Spleen (tissue), 11 donors: ENCODE measurements at regions not wholly inside any gene's neighbourhood (a gene's known extent, or its start where the extent isn't known, plus 50 kb on each side); places are given as distances from the start of the nearest gene placed in this dataset.

ENCODE experiments used
- DNase-seq: peaks from one replicate; pipeline ENCODE4 v3.0.0-alpha.2; 2020
- H3K27ac ChIP-seq, 8 donors: fragments of 200-600 bp; sonication (generic) in 7 of 8; 1 replicate in 4 of 8; 2 replicates in 4 of 8; pipeline versions ENCODE4 v1.5.0 to v1.8.0; 2016 to 2021; ENCODE audit warnings: inconsistent platforms in 4 of 8, mild to moderate bottlenecking in 4 of 8, moderate library complexity in 1 of 8
- H3K27me3 ChIP-seq, 7 donors: fragments of 200-600 bp; sonication (generic) in 6 of 7; replicated peaks in 1 of 7; 1 replicate in 4 of 7; 2 replicates in 3 of 7; pipeline versions ENCODE4 v1.5.0 to v1.8.0; 2016 to 2021; ENCODE audit warnings: inconsistent platforms in 3 of 7, mild to moderate bottlenecking in 1 of 7
- H3K36me3 ChIP-seq, 6 donors: fragments of 200-600 bp; sonication (generic) in 5 of 6; 1 replicate in 4 of 6; 2 replicates in 2 of 6; pipeline versions ENCODE4 v1.5.0 to v1.8.0; 2016 to 2021; ENCODE audit warnings: inconsistent platforms in 2 of 6
- H3K4me1 ChIP-seq, 6 donors: fragments of 200-600 bp; sonication (generic) in 5 of 6; 1 replicate in 3 of 6; 2 replicates in 3 of 6; pipeline versions ENCODE4 v1.5.0 to v1.8.0; 2016 to 2021; ENCODE audit warnings: inconsistent platforms in 3 of 6
- H3K4me3 ChIP-seq, 8 donors: fragments of 200-600 bp; sonication (generic) in 7 of 8; 1 replicate in 4 of 8; 2 replicates in 4 of 8; pipeline versions ENCODE4 v1.5.0 to v1.8.0; 2016 to 2021; ENCODE audit warnings: inconsistent platforms in 4 of 8, mild to moderate bottlenecking in 4 of 8, moderate library complexity in 2 of 8
- H3K9me3 ChIP-seq, 8 donors: fragments of 200-600 bp; sonication (generic) in 7 of 8; 1 replicate in 4 of 8; 2 replicates in 4 of 8; pipeline versions ENCODE4 v1.5.0 to v1.8.0; 2016 to 2021; ENCODE audit warnings: inconsistent platforms in 4 of 8
- POLR2A ChIP-seq, 3 donors: fragments of 450-650 bp; IDR thresholded peaks; one replicate each; pipeline ENCODE4 v1.5.1; 2017; ENCODE audit warnings: antibody characterized with exemption in 3 of 3, mild to moderate bottlenecking in 1 of 3
- POLR2AphosphoS5 ChIP-seq, 3 donors: sonication (generic); formaldehyde crosslinking; IDR thresholded peaks; one replicate each; pipeline ENCODE4 v1.5.1; 2017; ENCODE audit warnings: antibody characterized with exemption in 3 of 3
- WGBS, 5 donors: extraction: QIAGEN DNeasy Blood & Tissue Kit in 3 of 5; methylation state at CpG; one replicate each; pipeline versions ENCODE4 v1.1.5 to v1.1.7; 2013 to 2018; 5-methylcytosine and 5-hydroxymethylcytosine counted together
- intact Hi-C: fragments of 100-400 bp; cut with DNase I; formaldehyde crosslinking; loops from one replicate; pipeline ENCODE4 v1.15.0; 2023; ENCODE audit warnings: low total_unique reads
- TF ChIP-seq, protein P1 (sequence below), 11 experiments: fragments of 200-600 bp in 7 of 11; fragments of 450-650 bp in 4 of 11; sonication (generic) in 4 of 11; IDR thresholded peaks in 8 of 11; conservative IDR thresholded peaks in 3 of 11; 1 replicate in 7 of 11; 2 replicates in 4 of 11; pipeline versions ENCODE4 v1.4.0 to v1.8.0; 2016 to 2021; ENCODE audit warnings: antibody characterized with exemption in 11 of 11, inconsistent platforms in 4 of 11, mild to moderate bottlenecking in 1 of 11
- donor health status: healthy with polysubstance abuse.
- donor health status: DM: no; HTN: no; CAD: no; lungs with moderate emphysema.
- donor health status: DM: no; HTN: no; CAD: no.
- donor health status: Bipolar disorder and iron deficiency.
- donor health status: healthy.
- donor health status: DM: no; HTN: no; CAD: no.
- donor health status: DM: yes; HTN: yes; CAD: no.

GRCh38 chr10:62866941-62867340 is 50.8 kb upstream of the EGR2 start:
- no peaks in the 10 kb centered on the region for H3K4me1 ChIP-seq
- H3K27ac ChIP-seq: no peak overlapping the region
- no peak overlapping the region for H3K4me3 ChIP-seq
- H3K9me3 ChIP-seq: no peaks in the 10 kb centered on the region
- intact Hi-C loops: no loop called here
- no peaks in the 10 kb centered on the region for H3K27me3 ChIP-seq
- no peaks in the 10 kb centered on the region for H3K36me3 ChIP-seq
- no peak for DNase-seq
- WGBS, 5 donors: 79 to 92% (median 83%) methylated on average over 1 of the region's 1 CpG
- TF ChIP-seq POLR2AphosphoS5 (IDR thresholded peaks at IDR 0.05) (no peak), POLR2A (IDR thresholded peaks at IDR 0.05) (no peak)
- TF ChIP-seq, protein P1, sequence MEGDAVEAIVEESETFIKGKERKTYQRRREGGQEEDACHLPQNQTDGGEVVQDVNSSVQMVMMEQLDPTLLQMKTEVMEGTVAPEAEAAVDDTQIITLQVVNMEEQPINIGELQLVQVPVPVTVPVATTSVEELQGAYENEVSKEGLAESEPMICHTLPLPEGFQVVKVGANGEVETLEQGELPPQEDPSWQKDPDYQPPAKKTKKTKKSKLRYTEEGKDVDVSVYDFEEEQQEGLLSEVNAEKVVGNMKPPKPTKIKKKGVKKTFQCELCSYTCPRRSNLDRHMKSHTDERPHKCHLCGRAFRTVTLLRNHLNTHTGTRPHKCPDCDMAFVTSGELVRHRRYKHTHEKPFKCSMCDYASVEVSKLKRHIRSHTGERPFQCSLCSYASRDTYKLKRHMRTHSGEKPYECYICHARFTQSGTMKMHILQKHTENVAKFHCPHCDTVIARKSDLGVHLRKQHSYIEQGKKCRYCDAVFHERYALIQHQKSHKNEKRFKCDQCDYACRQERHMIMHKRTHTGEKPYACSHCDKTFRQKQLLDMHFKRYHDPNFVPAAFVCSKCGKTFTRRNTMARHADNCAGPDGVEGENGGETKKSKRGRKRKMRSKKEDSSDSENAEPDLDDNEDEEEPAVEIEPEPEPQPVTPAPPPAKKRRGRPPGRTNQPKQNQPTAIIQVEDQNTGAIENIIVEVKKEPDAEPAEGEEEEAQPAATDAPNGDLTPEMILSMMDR (IDR thresholded peaks at IDR 0.05 in 8 of 11, conservative IDR thresholded peaks at IDR 0.05 in 3 of 11): no peak

DNA sequence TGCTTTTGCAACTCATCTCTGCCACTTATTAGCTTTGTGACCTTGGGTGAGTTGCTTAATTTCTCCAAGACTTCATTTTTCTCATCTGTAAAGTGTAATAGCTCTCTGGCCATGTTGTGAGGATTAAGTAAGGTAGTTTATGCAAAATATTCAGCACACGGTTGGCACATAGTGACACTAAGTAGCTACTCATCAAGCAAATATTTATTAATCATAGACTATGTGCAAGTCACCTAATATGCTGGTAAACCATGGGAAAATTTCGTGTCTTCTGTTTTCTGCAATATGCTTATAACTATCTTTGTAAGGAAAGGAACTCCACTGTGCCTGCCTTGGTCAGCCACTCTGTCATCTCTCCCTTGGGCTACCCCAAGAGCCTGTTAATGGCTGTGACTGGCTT is 50.3 kb upstream of the EGR2 start:
- Histone ChIP-seq H3K4me3 (no peak overlapping the region), H3K27me3 (no peaks in the 10 kb centered on the region), H3K4me1 (no peaks in the 10 kb centered on the region), H3K9me3 (no peaks in the 10 kb centered on the region), H3K27ac (no peak overlapping the region), H3K36me3 (no peaks in the 10 kb centered on the region)
- WGBS, 5 donors: 67 to 82% (median 77%) methylated on average over 2 of the region's 2 CpGs
- TF ChIP-seq POLR2AphosphoS5 (IDR thresholded peaks at IDR 0.05) (no peak), POLR2A (IDR thresholded peaks at IDR 0.05) (no peak)
- TF ChIP-seq, protein P1 (IDR thresholded peaks at IDR 0.05 in 8 of 11, conservative IDR thresholded peaks at IDR 0.05 in 3 of 11): no peak
- no peak for DNase-seq
- intact Hi-C loops: no loop called here
